ENCODE measurements at regions not wholly inside any gene's neighbourhood (a gene's known extent, or its start where the extent isn't known, plus 50 kb on each side); places are given as distances from the start of the nearest gene placed in this dataset.

- Histone ChIP-seq H3K9me2 (ENCODE audit: low read depth, low read length) (no peaks in the 10 kb centered on the region), H4K20me1 (ENCODE audit: insufficient read depth, low read length) (no peaks in the 10 kb centered on the region), H3F3A (ENCODE audit: insufficient read depth, low read length) (no peaks in the 10 kb centered on the region), H3K27me3 (ENCODE audit: insufficient read depth, low read length) (no peaks in the 10 kb centered on the region), H3K9me3 (ENCODE audit: low read length) (peaks cover under 1% of the 10 kb centered on the region; the same call in 1 of the 2 replicates), H3K4me2 (ENCODE audit: low read length) (no peak overlapping the region), H3K9ac (ENCODE audit: low read length) (no peak overlapping the region), H3K79me2 (ENCODE audit: insufficient read depth, low read length) (no peaks in the 10 kb centered on the region), H2AFZ (ENCODE audit: low read length) (no peak overlapping the region), H3K36me3 (ENCODE audit: insufficient read depth, low read length) (peaks cover 16% of the 10 kb centered on the region), H3K4me3 (ENCODE audit: low read depth, low read length, poor library complexity, severe bottlenecking) (no peak overlapping the region), H3K27ac (ENCODE audit: low read depth, low read length, poor library complexity, severe bottlenecking) (no peak overlapping the region), H3K4me1 (ENCODE audit: insufficient read depth, low read length, severe bottlenecking) (peaks cover 14% of the 10 kb centered on the region)
- TF ChIP-seq EZH2 (IDR thresholded peaks at IDR 0.05; ENCODE audit: borderline replicate concordance, low read length) (no peak), CTCF (IDR thresholded peaks at IDR 0.05; ENCODE audit: low read length) (no peak)
These were observed 103.3 kb downstream of the NCOR2 start for GRCh38 chr12:124464062-124464461.

- H3K9me2 ChIP-seq (ENCODE audit: low read depth, low read length), result no peaks in the 10 kb centered on the region
- H3K4me2 ChIP-seq (ENCODE audit: low read length), result no peak overlapping the region
- no peaks in the 10 kb centered on the region for H3K79me2 ChIP-seq (ENCODE audit: insufficient read depth, low read length)
- no peaks in the 10 kb centered on the region for H4K20me1 ChIP-seq (ENCODE audit: insufficient read depth, low read length)
- no peaks in the 10 kb centered on the region for H3K9me3 ChIP-seq (ENCODE audit: low read length)
- TF ChIP-seq EZH2 (IDR thresholded peaks at IDR 0.05; ENCODE audit: borderline replicate concordance, low read length) (no peak), CTCF (IDR thresholded peaks at IDR 0.05; ENCODE audit: low read length) (no peak)
- H3K4me3 ChIP-seq (ENCODE audit: low read depth, low read length, poor library complexity, severe bottlenecking), result no peak overlapping the region
- peaks cover 14% of the 10 kb centered on the region for H3K4me1 ChIP-seq (ENCODE audit: insufficient read depth, low read length, severe bottlenecking)
- H3K27me3 ChIP-seq (ENCODE audit: insufficient read depth, low read length), result no peaks in the 10 kb centered on the region
- no peak overlapping the region for H2AFZ ChIP-seq (ENCODE audit: low read length)
- H3K9ac ChIP-seq (ENCODE audit: low read length), result no peak overlapping the region
- H3K36me3 ChIP-seq (ENCODE audit: insufficient read depth, low read length), result peaks cover 14% of the 10 kb centered on the region
- H3F3A ChIP-seq (ENCODE audit: insufficient read depth, low read length), result no peaks in the 10 kb centered on the region
- H3K27ac ChIP-seq (ENCODE audit: low read depth, low read length, poor library complexity, severe bottlenecking), result no peak overlapping the region
These were observed 104.0 kb downstream of the NCOR2 start for GRCh38 chr12:124463341-124463921.

- H2AFZ ChIP-seq (ENCODE audit: low read length), result no peak overlapping the region
- H3K79me2 ChIP-seq (ENCODE audit: insufficient read depth, low read length), result no peaks in the 10 kb centered on the region
- no peak overlapping the region for H3K27ac ChIP-seq (ENCODE audit: low read depth, low read length, poor library complexity, severe bottlenecking)
- peaks cover 14% of the 10 kb centered on the region for H3K36me3 ChIP-seq (ENCODE audit: insufficient read depth, low read length)
- H3F3A ChIP-seq (ENCODE audit: insufficient read depth, low read length), result no peaks in the 10 kb centered on the region
- no peak overlapping the region for H3K4me2 ChIP-seq (ENCODE audit: low read length)
- H3K9ac ChIP-seq (ENCODE audit: low read length), result no peak overlapping the region
- no peaks in the 10 kb centered on the region for H3K9me3 ChIP-seq (ENCODE audit: low read length)
- H3K9me2 ChIP-seq (ENCODE audit: low read depth, low read length), result no peaks in the 10 kb centered on the region
- peaks cover 15% of the 10 kb centered on the region for H3K4me1 ChIP-seq (ENCODE audit: insufficient read depth, low read length, severe bottlenecking)
- H4K20me1 ChIP-seq (ENCODE audit: insufficient read depth, low read length), result no peaks in the 10 kb centered on the region
- no peaks in the 10 kb centered on the region for H3K27me3 ChIP-seq (ENCODE audit: insufficient read depth, low read length)
- no peak overlapping the region for H3K4me3 ChIP-seq (ENCODE audit: low read depth, low read length, poor library complexity, severe bottlenecking)
- no peak for TF ChIP-seq EZH2 (IDR thresholded peaks at IDR 0.05; ENCODE audit: borderline replicate concordance, low read length)
- TF ChIP-seq CTCF (IDR thresholded peaks at IDR 0.05; ENCODE audit: low read length), result no peak
These were observed 104.7 kb downstream of the NCOR2 start for GRCh38 chr12:124462750-124463149.
